GM18511 (cell line): ENCODE measurements at regions not wholly inside any gene's neighbourhood (a gene's known extent, or its start where the extent isn't known, plus 50 kb on each side); places are given as distances from the start of the nearest gene placed in this dataset.

Experiments
- ATAC-seq: cut with Tn5 transposase; IDR thresholded peaks from one replicate; pipeline ENCODE4 v1.9.1; 2021; ENCODE audit warnings: mild to moderate bottlenecking, moderate library complexity; ENCODE audit not compliant: unreplicated experiment

DNA sequence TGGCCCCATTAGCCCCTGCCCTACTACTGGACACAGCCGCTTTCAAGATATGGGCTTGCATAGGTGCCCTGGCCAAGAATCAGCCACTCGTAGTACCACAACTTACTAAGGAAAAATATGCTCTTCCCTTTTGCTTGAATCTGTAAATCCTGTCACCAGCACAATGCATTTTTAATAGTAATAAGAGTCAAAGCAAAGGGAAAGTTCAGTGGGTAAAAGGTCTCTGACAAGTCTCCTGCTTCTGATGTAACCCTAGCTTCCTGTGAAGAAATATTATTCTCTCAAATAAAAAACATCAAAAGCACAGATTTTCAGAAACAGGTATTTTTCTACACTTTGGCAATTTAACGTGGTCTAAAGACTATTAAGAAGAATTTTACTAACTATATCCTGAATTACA is 373.8 kb downstream of the GJA1 start:
- no peak for ATAC-seq

DNA sequence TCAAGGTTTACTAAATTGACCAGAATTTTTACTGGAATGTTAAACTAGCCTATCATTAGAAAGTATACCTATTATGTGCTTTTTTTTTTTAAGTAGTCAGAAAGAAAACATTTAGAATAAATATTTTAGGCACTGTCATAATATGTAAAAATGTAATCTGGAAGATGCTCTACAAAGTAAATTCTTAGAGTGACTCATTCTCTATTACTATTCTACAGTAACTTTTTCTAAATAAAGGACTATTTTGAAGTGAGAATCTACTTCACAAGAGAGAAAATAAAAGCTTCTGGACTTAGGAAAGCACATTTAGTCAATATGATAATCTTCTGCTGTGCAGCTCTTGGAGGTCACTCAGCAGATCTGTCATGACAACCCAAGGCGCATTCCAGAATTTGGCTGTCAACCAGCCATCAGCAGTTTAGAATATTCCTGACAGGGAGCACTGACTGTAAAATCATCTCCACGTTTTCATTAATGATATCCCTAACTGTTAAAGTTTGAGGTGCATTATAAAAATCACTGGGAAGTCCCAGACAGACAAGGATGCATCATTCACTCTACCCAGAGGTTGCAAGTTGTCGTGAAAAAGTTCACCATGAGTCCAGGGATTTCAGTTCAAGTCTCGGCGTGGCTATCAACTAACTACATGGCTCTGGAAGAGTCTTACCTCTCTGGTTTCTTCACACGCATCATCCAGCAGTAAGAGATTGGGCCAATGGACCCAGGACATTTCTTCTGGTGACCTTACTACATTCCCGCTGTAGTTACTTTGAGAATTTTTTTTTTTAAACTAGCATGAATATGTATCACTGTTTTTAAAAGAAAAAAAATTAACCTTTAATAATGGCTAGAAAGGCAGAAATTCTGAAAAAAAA is 374.9 kb downstream of the GJA1 start:
- ATAC-seq, result no peak

DNA sequence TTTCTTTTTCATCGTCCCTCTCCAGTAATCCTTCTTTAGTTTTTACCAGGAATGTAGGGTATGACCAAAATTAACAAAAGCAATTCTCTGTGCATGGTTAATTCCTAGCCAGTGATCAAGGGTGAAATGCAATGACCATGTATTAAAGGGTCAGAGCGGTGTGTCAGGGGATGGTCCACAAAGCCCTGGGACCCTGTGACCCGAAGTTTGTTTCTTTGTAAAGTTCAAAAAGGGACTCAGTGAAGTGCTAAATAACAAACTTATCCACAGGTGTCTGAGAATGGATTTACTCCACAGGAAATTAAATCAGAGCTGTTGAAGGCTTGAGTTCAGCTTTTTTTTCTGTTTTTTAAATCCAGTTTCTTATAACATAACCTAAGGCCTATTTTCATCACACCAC is 375.7 kb downstream of the GJA1 start:
- ATAC-seq, result no peak

DNA sequence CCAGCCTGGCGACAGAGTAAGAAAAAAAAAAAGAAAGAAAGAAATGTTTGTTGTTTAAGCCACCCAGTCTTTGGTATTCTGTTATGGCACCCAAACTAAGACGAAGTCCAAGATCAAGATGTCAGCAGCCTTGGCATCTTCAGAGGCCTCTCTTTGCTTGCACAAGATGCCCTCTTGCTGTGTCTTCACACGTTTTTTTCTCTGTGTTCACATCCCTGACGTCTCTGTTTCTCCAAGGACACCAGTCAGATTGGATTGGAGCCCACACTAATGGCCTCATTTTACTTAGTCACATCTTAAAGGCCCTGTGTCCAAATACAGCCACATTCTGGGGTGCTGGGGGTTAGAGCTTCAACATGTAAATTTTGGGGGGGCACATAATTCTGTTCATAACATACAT is 380.9 kb downstream of the GJA1 start:
- no peak for ATAC-seq

DNA sequence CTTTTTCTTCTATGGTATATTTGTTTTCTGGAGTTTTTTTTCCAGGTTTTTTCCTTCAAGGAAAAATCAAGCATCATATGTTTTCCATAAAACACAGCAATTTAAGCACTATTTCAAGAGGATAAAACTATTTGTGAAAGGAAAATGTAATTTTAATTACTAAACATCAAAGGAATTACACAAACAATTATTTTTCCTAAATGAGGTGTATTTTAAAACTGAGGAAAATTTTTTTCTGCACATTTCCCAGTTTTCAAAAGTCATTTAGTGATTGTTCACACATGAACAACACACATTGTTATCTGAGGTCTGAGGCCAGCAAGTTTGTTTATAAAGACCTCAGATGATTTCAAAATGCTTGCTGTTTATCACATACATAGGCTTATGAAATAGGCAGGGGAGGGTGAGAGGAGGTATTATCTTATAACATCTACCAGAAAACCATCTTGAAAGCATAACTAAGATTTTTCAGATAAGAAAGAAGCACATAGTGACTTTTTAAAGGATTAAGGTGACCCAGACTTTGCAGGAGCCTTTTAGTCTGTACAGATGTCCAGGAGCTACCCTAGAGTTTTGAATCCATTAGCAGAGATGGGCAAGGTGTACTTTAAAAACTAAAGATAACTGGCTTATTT is 381.6 kb downstream of the GJA1 start:
- no peak for ATAC-seq

DNA sequence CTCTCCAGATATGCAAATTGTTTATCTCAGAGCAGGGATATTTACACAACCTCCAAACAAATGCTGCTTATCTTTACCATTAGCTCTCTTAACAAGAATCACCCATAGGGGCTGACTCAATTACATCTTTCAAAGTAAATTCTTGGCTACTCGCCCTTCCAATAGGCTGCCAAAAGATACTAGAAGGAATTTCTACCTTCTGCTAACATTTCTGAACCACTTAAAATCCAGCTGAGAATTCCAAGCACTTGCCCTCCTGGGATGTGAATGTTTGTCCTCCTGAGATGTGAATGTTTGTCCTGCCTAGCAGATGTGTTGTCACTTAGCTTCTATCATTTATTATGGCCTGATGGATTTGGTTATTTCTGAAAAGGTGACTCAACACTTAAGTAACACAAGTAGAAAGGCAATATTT is 388.0 kb downstream of the GJA1 start:
- no peak for ATAC-seq

DNA sequence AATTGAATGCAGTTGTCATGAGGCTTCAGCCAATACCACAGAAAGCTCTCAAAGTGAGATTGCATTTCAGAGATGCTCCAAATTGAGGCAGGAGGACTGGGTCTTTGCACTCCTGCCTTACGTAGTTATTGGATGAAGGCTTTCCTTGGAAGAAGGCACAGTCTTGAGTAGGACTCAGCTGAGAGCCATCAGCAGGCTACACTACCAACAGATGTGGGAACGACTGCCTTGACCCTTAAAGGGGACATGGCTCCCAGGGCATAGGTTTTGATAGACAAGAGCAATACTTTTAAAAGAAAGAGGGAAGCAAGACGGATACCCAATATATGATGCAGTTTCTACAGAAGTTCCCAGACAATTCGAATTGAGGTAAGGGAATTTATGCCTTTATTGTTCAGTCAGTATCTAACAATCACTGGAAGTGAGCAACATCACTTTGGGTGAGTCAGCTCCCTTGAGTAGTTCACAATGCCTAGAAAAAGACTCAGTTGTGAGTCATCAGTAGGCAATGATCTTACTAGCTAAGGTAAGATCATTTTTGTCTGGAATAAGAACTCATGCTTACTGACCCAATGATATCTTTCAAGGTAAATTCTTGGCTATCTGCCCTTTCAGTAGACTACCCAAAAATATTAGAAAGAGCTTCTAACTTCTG is 390.8 kb downstream of the GJA1 start:
- ATAC-seq, result no peak

DNA sequence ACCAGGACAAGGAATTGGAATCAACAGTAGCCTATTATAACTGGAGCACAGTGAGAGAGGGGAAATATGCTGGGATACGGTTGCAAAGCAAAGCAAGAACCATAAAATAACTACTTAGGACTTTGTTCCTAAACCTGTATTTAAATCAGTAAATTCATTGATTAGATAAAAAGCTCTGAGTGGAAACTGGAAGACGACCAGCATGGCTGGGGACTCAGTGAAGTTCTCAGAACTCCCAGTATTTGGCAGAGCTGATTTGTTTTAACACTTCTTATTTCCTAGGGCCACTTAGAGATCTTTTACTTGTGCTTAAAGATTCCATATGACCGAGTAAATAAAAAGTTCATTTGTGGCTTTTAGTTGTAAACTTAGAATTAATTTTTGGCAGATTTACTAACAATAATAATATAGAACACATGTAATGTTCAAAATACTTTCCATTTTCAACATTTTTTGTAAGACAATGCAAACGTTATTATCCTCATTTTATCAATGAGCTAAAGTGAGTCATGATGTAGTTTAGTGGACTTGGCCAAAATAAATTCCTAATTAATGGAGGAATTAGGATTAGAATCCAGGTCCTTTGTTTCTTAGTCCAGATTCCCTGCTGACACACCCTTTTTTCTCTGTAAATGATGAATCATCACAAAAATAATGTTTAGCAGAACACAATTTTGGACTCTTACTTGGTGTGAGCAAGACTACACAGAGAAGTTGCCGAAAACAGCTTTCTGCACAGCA is 392.9 kb downstream of the GJA1 start:
- ATAC-seq, result no peak

DNA sequence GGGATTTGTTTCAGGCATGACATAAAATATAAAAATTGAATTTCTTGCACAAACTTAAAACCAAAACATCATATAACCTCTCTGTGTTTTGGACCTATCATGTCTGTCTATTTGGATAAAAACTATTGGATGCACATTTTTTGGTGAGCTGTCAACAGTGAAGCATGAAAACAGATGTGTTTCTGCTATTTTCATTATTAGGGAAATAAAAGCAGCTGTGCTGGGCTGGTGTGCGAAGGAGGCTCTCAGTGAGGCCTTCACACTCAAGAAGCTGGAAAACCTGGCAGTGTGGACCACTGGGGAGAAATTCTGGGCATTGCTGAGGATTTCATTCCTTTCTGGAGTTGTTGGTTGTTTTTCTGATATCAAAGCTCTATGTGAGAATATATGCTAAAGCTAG is 395.3 kb downstream of the GJA1 start:
- ATAC-seq, result no peak

DNA sequence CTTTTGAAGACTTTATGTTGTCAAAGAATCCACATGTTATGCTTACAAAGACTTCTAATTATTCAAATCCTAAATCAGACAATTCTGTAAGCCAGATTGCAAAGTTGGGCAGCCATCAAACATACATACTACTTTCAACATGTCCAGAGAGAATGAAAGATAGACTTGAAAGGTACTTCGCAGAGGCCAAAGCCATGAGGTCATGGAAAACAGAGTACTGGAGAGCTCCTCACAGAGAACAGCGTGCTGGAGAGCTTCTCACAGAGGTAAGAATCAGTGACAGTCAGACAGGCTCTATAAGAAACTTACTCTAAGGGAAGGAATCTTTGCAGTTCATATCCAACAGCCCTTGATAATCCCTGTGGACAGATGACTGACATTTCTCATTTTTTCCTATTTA is 400.2 kb downstream of the GJA1 start:
- no peak for ATAC-seq

DNA sequence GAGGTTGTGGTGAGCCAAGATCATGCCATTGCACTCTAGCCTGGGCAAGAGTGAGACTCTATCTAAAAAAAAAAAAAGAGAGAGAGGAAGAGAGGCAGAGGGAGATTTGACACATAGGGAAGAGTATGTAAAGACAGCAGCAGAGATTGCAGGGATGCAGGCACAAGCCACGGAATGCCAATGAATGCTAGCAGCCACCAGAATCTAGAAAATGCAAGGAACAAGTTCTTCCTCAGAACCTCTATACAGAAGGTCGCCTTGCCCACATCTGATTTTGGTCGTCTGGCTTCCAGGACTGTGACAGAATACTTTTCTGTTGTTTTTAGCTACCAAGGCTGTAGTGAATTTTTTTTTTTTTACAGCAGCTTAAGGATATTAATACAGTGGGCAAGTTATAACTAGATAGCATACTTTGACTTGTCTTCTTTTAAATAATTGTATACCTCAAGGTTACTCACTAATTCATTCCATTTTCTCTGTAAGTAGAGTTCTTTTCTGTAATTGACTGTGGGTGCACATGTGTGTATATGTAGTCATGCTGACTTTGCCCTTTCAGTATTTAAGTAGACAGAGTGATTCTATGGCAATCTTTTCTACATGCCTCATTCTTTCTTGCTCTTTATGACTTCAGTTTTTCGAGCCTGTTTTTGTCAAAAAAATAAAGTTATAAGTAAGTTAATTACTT is 402.2 kb downstream of the GJA1 start:
- no peak for ATAC-seq

DNA sequence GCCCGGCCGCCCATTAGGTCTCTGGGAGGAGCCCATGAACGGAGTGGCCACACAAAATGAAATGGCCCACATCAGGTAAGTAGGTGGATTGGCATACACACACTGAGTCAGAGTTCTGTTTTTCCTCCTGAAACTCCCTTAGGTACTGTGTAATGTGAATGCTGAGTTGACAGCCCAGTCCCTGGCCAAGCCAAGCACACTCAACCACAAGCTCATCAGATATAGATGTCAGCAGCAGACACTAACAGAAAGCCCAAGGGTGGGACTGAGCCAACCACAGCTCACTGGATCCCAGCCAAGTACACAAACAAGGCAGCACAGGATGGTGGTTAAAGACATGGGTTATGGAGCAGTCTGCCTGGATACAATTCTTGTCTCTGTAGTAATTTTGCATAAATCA is 403.4 kb downstream of the GJA1 start:
- peak; percentile 49 for ATAC-seq

DNA sequence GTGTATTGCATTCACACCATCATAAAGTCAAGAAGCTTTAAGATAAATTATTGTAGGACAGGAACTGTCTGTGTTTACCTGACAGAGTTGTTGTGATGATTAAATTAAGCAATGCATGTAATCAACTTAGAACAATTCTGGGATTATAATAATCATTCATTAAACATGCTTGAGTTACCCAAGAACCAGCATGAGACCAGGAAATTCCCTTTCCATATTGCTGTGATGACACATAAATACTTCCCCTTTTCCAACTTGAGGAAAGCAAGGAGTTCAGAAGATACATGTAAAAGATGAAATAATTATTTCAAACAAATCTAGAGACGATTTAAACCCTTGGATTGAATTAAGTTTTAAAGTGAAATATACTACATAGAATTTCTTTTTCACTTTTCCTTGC is 404.4 kb downstream of the GJA1 start:
- no peak for ATAC-seq

DNA sequence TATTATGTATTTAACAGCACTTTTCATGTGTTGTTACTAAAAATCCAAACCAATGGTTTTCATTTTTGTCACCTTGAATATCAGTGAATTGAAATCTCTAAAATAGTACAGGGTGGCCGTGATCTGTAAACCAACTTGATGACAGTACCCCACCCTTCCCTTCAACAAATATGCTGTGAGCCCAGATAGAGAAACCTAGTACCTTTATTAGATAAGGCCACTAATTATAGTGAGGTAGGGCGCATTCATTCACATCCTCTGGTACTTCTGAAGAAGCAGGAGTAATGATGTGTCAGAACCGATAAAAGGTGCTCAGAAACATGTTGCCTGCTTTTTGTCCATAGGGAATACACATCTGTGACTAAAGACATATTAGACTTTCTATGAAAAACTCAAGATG is 409.5 kb downstream of the GJA1 start:
- no peak for ATAC-seq

DNA sequence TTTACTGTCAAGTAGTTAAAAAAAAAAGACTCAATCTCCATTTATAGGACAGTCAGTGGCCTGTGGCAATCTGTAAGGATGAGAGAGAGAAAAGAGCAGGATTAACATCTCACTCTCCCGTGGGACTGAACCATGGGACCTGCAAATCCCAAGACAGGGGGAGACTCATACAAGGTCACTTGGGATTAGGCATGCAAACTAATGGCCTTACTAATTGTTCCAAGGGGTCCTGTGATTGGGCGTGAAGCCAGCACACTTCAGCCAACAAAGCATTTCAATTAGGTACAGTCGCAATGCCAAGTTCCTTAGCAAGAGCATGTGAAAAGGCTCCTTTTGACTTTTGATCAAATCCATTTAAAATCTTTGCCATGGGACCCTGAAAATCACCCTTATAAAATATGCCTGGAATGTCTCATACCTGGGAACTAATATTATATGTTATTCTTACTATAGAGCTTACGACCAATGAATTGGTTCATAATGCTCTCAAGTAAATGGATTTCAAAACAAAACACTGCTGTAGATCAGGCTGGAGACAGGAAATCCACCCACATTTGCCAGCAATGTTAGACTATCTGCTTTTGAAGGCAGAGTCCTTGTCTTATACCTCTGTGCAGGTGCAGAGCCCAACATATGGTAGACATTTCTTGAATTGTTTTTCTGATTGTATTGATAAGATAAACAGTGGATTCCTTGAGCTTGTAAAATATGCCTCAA is 412.5 kb downstream of the GJA1 start:
- no peak for ATAC-seq

DNA sequence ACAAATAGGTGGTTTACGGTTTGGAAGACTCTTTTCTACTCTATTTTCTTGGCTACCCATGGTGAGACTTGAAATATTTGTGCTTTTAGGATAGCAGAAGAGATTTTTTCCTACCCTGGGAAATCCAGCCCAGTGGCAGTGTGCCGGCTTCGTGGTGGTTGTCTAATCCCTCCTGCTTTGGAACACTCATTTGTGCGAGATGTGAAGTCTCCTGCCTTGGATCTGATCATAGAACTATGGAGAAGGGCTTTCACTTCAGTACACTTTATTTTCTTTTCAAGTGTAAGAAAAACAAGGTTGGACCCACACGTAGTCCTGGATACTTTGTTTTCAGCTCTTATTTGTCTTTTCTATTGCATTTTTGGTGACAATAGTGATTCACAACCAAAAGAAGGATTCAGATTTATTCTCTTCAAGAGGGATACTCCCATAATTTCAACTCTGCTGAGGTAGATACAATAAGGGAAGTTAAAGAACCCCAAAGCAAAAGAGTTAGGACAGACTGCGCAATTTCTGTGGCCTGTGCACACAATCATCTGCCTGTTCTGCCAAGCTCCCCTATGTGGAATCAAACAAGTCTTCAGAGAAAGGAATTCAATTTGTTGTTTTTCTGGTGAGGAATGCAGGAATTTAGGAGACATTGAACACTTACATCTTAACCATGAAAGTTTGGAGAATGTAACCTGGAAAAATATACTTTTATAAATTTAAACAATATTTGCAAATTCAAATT is 413.2 kb downstream of the GJA1 start:
- no peak for ATAC-seq

DNA sequence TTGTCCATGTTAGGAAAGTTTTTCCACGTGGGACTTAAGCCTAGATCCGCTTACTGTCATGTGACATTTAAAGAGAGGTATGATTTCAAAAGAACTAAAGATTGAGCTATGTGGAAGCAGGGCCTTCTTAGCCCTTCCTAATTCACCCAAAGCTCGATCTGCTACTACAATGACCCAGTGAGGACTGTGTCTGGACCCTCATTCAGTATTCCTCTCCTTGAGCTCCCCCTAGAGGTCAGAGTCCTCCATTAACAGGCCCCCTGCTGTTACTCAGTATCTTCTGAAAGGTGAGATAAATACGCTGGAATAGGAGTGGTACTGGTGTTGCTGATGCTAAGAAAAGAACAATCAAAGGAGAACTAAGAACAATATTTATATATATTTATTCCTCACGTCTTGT is 414.0 kb downstream of the GJA1 start:
- peak; percentile 93 for ATAC-seq

DNA sequence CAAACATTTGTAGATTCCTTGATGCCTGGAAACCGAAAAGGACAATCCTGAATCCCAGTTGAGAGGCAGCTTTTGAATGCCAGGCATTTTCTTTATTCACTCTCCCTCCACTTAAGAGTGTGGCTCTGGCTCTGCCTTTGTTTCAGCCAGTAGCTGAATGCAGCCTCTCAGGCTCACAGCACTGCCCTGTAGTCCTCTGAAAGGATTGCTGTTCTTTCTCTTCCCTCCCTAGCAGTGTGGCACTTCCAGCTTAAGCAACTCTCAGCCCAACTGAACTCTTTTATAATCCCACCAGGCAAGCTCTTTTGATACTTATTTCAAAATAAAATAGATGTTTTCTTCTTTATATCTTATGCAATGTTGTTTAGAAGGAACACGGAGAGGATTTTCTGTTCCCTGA is 415.6 kb downstream of the GJA1 start:
- no peak for ATAC-seq

DNA sequence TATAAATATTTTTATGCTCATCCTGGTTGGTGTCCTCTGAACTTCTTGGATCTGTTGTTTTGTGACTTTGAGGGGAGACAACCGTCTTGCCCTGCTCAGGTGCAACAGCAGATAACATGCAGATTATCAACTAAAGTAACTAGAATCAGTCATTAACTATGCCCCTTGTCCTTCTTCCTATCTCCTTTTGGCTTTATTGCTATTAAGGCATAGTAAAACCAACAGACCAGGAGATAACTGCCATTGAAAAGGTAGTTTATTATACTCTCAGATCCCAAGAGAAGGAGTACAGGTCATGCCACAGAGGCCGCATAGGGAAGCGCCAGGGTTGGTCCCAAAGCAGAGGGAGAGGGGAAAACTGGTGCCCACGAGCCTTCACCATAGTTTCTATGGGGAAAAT is 418.2 kb downstream of the GJA1 start:
- ATAC-seq, result no peak

DNA sequence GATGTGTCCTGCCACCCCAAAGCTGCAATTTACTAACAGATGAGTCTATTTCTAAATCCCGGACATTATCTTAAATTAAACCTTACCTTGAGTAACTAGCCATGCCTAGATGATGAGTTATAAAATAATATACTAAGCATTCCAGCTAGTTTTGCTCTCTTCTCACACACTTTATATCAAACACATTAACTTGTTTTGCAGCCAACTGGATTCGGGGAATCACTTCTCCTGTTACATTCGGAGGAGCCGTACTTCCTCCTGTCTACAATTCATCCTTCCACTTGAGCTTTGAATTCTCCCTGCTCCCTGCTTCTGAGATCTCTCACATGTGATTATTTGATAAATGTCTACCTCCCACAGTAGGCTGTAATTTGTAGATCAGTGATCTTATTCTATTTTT is 420.1 kb downstream of the GJA1 start:
- no peak for ATAC-seq
